ENCODE measurements at regions not wholly inside any gene's neighbourhood (a gene's known extent, or its start where the extent isn't known, plus 50 kb on each side); places are given as distances from the start of the nearest gene placed in this dataset.

GRCh38 chr5:1652873-1653697 is 129.3 kb upstream of the LPCAT1 start:
- Histone ChIP-seq H3K9ac (ENCODE audit: control insufficient read depth, insufficient read depth, low read length) (no peak overlapping the region), H3K27me3 (replicated peaks in 1 of 2; ENCODE audit: control insufficient read depth in 2 of 2, insufficient read depth in 2 of 2, low read length in 1 of 2) (peaks cover 5 to 8% of the 10 kb centered on the region in 2 experiments; a peak in 3 of 4 replicates), H3K4me2 (ENCODE audit: control insufficient read depth, insufficient read depth) (peak overlapping the region; percentile 48; the same call in 1 of the 2 replicates), H4K20me1 (ENCODE audit: control insufficient read depth, insufficient read depth) (no peaks in the 10 kb centered on the region), H3K79me2 (ENCODE audit: control insufficient read depth, insufficient read depth, low read length) (no peaks in the 10 kb centered on the region), H2AFZ (ENCODE audit: control insufficient read depth, low read depth, low read length) (no peak overlapping the region), H3K36me3 (ENCODE audit: control insufficient read depth in 2 of 2, insufficient read depth in 2 of 2, low read length in 1 of 2) (no peaks in the 10 kb centered on the region), H3K4me1 (ENCODE audit: control insufficient read depth, insufficient read depth, low read length) (peaks cover 8% of the 10 kb centered on the region; the same call in 1 of the 2 replicates), H3K9me3 (replicated peaks; ENCODE audit: control insufficient read depth, insufficient read depth, low read length) (no peaks in the 10 kb centered on the region), H3K4me3 (no peak overlapping the region), H3K27ac (ENCODE audit: control insufficient read depth, insufficient read depth) (no peak overlapping the region)
- 0 out of 2 replicates have a peak, but pooled peaks have one; percentile 5 for TF ChIP-seq TCF3 (IDR thresholded peaks at IDR 0.05; ENCODE audit: borderline replicate concordance, insufficient read depth, low read depth, low read length)
- TF ChIP-seq SMARCA5 (IDR thresholded peaks at IDR 0.05): no peak
- peak; percentile 88; the same call in 1 of the 2 replicates for TF ChIP-seq PAX5 (IDR thresholded peaks at IDR 0.05; ENCODE audit: borderline replicate concordance, low read depth, low read length)
- TF ChIP-seq BHLHE40 (IDR thresholded peaks at IDR 0.05; ENCODE audit: borderline replicate concordance in 1 of 2, low read depth in 2 of 2, low read length in 1 of 2): peak in 1 of 2 experiments; percentile 88; a peak in 2 of 4 replicates
- TF ChIP-seq WRNIP1 (IDR thresholded peaks at IDR 0.05; ENCODE audit: borderline replicate concordance, low read depth, low read length): no peak
- ChIA-PET CTCF (interaction anchor here (0.7 to 1.9 kb wide), 13 partner anchors 8 to 643 kb away, joined by 3 to 12 read pairs (median 3); no protein-coding TSS in a partner anchor), POLR2A (no interaction called here), SMC1A (ENCODE audit: uncharacterized antibody, unreplicated experiment) (no interaction called here), RAD21 (ENCODE audit: unreplicated experiment) (interaction anchor here (1.0 to 1.9 kb wide), 2 partner anchors 8 to 445 kb away, joined by 5 to 6 read pairs; no protein-coding TSS in a partner anchor)
- in situ Hi-C loops (cut with MboI) (loop anchor here (10.0 kb wide), 1 partner anchor 718 kb away; no protein-coding TSS in a partner anchor), intact Hi-C loops (cut with micrococcal nuclease; ENCODE audit: unreplicated experiment) (no loop called here)
- DNase-seq (ENCODE audit: low read depth, low spot score) (no peak), ATAC-seq (peak; percentile 63), FAIRE-seq (no peak)
- BruUV-seq (replicated peaks): no TSS peak
- 7% methylated on average over 34 of the region's 35 CpGs for WGBS (ENCODE audit: insufficient coverage, insufficient replicate concordance, low lambda C conversion rate, missing lambda C conversion rate)

All from GM12878 (cell line).